SK-N-SH (cell line): ENCODE measurements at regions not wholly inside any gene's neighbourhood (a gene's known extent, or its start where the extent isn't known, plus 50 kb on each side); places are given as distances from the start of the nearest gene placed in this dataset.

Experiments
- CTCF ChIA-PET: fragments of 300-600, 350-600 bp; formaldehyde crosslinking; extraction: SDS; loops from one replicate; lab custom pipeline; 2021; lab: Yijun Ruan, JAX
- POLR2A ChIA-PET: fragments of 350-600 bp; sonication (Branson Sonifier 250); formaldehyde crosslinking; extraction: SDS; loops from one replicate; lab custom pipeline; 2020; ENCODE audit warnings: antibody characterized with exemption, inconsistent platforms; lab: Yijun Ruan, JAX
- DNase-seq: peaks from one replicate; pipeline ENCODE4 v3.0.0; 2012
- H2AFZ ChIP-seq: fragments of 200-600 bp; sonication (generic); 2 replicates; pipeline ENCODE4 v1.8.1; 2016; ENCODE audit warnings: antibody characterized with exemption, mild to moderate bottlenecking, low read depth
- H3F3A ChIP-seq: fragments of 200-600 bp; sonication (generic); replicated peaks from 2 replicates; pipeline ENCODE3; 2016; ENCODE audit warnings: antibody characterized with exemption, mild to moderate bottlenecking; ENCODE audit not compliant: insufficient read depth
- H3K27ac ChIP-seq, 2 experiments: fragments of 200-500 bp in 1 of 2; fragments of 200-600 bp in 1 of 2; sonication (Bioruptor generic) in 1 of 2; sonication (generic), shearing (Covaris generic) in 1 of 2; 2 replicates each; pipeline versions ENCODE4 v1.5.1 to v1.6.1; 2014 to 2016; ENCODE audit warnings: low read depth in 2 of 2, inconsistent platforms in 1 of 2, low read length in 1 of 2, mild to moderate bottlenecking in 1 of 2, mixed read lengths in 1 of 2
- H3K27me3 ChIP-seq: fragments of 200-600 bp; sonication (generic), shearing (Covaris generic); 2 replicates; pipeline ENCODE4 v1.6.1; 2016; ENCODE audit warnings: mixed run types; ENCODE audit not compliant: insufficient read depth
- H3K36me3 ChIP-seq, 2 experiments: fragments of 200-500 bp in 1 of 2; fragments of 200-600 bp in 1 of 2; sonication (Bioruptor generic) in 1 of 2; sonication (generic) in 1 of 2; replicated peaks in 1 of 2; 2 replicates each; pipeline versions ENCODE3 to v1.5.1; 2014 to 2016; ENCODE audit warnings: low read length in 1 of 2, mild to moderate bottlenecking in 1 of 2; ENCODE audit not compliant: insufficient read depth in 2 of 2, control insufficient read depth in 1 of 2
- H3K4me1 ChIP-seq, 2 experiments: fragments of 200-500 bp in 1 of 2; fragments of 200-600 bp in 1 of 2; sonication (Bioruptor generic) in 1 of 2; sonication (generic), shearing (Covaris generic) in 1 of 2; 2 replicates each; pipeline versions ENCODE4 v1.5.1 to v1.6.1; 2014 to 2016; ENCODE audit warnings: low read depth in 1 of 2, low read length in 1 of 2, mixed run types in 1 of 2; ENCODE audit not compliant: insufficient read depth in 2 of 2, control insufficient read depth in 1 of 2
- H3K4me2 ChIP-seq: fragments of 200-600 bp; sonication (generic), shearing (Covaris generic); 2 replicates; pipeline ENCODE4 v1.6.1; 2017; ENCODE audit warnings: mixed run types
- H3K4me3 ChIP-seq, 2 experiments: fragments of 200-500 bp in 1 of 2; fragments of 200-600 bp in 1 of 2; sonication (Bioruptor generic) in 1 of 2; sonication (generic), shearing (Covaris generic) in 1 of 2; 2 replicates each; pipeline versions ENCODE4 v1.5.1 to v1.8.1; 2014 to 2016; ENCODE audit warnings: low read depth in 2 of 2, inconsistent platforms in 1 of 2, low read length in 1 of 2, mild to moderate bottlenecking in 1 of 2, mixed read lengths in 1 of 2, moderate library complexity in 1 of 2
- H3K79me2 ChIP-seq: fragments of 200-600 bp; sonication (generic); 2 replicates; pipeline ENCODE4 v1.8.1; 2017; ENCODE audit warnings: mild to moderate bottlenecking; ENCODE audit not compliant: insufficient read depth
- H3K9ac ChIP-seq: fragments of 200-600 bp; sonication (generic); 2 replicates; pipeline ENCODE4 v1.6.1; 2017; ENCODE audit warnings: mixed run types
- H3K9me2 ChIP-seq: fragments of 200-600 bp; sonication (generic); 2 replicates; pipeline ENCODE4 v1.6.1; 2017; ENCODE audit warnings: mixed run types
- H3K9me3 ChIP-seq: fragments of 200-600 bp; sonication (generic); 2 replicates; pipeline ENCODE4 v1.6.1; 2017; ENCODE audit warnings: mixed run types, mild to moderate bottlenecking, moderate library complexity
- H4K20me1 ChIP-seq: fragments of 200-600 bp; sonication (generic); 2 replicates; pipeline ENCODE4 v1.6.1; 2017; ENCODE audit warnings: mild to moderate bottlenecking, mixed run types; ENCODE audit not compliant: insufficient read depth
- CHD2 ChIP-seq: fragments of 150-350 bp; IDR thresholded peaks from 2 replicates; pipeline ENCODE4 v1.6.1; 2018; ENCODE audit warnings: low read length; ENCODE audit not compliant: partially characterized antibody
- CTCF ChIP-seq: fragments of 200-600 bp; sonication (generic); IDR thresholded peaks from 2 replicates; pipeline ENCODE4 v1.6.1; 2017; ENCODE audit warnings: antibody characterized with exemption, mild to moderate bottlenecking, moderate library complexity
- EP300 ChIP-seq, 2 experiments: IDR thresholded peaks; 2 replicates each; pipeline versions ENCODE4 v1.4.0 to v1.6.1; 2012; ENCODE audit warnings: borderline replicate concordance in 1 of 2, low read depth in 1 of 2, low read length in 1 of 2
- EZH2phosphoT487 ChIP-seq: fragments of 200-600 bp; sonication (generic); IDR thresholded peaks from 2 replicates; pipeline ENCODE4 v1.6.1; 2017; ENCODE audit warnings: low read depth, mixed run types, mild to moderate bottlenecking, antibody characterized with exemption, moderate library complexity, borderline replicate concordance
- FOSL2 ChIP-seq: IDR thresholded peaks from 2 replicates; pipeline ENCODE4 v1.4.0; 2012; ENCODE audit warnings: low read depth, mild to moderate bottlenecking, moderate library complexity, borderline replicate concordance
- FOXJ3 ChIP-seq: sonication (generic); formaldehyde crosslinking; IDR thresholded peaks from 2 replicates; pipeline ENCODE4 v1.5.1; 2020; ENCODE audit warnings: mild to moderate bottlenecking, missing genetic modification reagents
- GATA2 ChIP-seq: sonication (generic); formaldehyde crosslinking; IDR thresholded peaks from 2 replicates; pipeline ENCODE4 v1.5.0; 2020; ENCODE audit warnings: mild to moderate bottlenecking, missing genetic modification reagents
- MXI1 ChIP-seq: IDR thresholded peaks from 2 replicates; pipeline ENCODE4 v1.6.1; 2012; ENCODE audit warnings: mild to moderate bottlenecking, low read depth, low read length, improper control_type of control experiment
- PBX3 ChIP-seq: IDR thresholded peaks from 2 replicates; pipeline ENCODE4; 2012
- POLR2AphosphoS5 ChIP-seq: IDR thresholded peaks from 2 replicates; pipeline ENCODE4 v1.6.1; 2012; ENCODE audit warnings: low read depth, low read length
- RAD21 ChIP-seq: IDR thresholded peaks from 2 replicates; pipeline ENCODE4 v1.6.1; 2012; ENCODE audit warnings: mild to moderate bottlenecking, low read length
- RCOR1 ChIP-seq: fragments of 150-350 bp; IDR thresholded peaks from 2 replicates; pipeline ENCODE4 v1.6.1; 2017; ENCODE audit warnings: antibody characterized with exemption, low read length
- RFX5 ChIP-seq: IDR thresholded peaks from 2 replicates; pipeline ENCODE4 v1.6.1; 2012; ENCODE audit warnings: mild to moderate bottlenecking, improper control_type of control experiment, low read length
- RXRA ChIP-seq: IDR thresholded peaks from 2 replicates; pipeline ENCODE4 v1.4.0; 2012; ENCODE audit warnings: low read depth, mild to moderate bottlenecking, borderline replicate concordance
- SIN3A ChIP-seq: IDR thresholded peaks from 2 replicates; pipeline ENCODE4 v1.6.1; 2012; ENCODE audit warnings: low read depth, mild to moderate bottlenecking, low read length, moderate library complexity, borderline replicate concordance
- SMC3 ChIP-seq: IDR thresholded peaks from 2 replicates; pipeline ENCODE4 v1.6.1; 2012; ENCODE audit warnings: low read depth, low read length, improper control_type of control experiment
- TAF1 ChIP-seq: IDR thresholded peaks from 2 replicates; pipeline ENCODE4 v1.6.1; 2012; ENCODE audit warnings: low read depth, mild to moderate bottlenecking, low read length, moderate library complexity, borderline replicate concordance
- TEAD4 ChIP-seq: IDR thresholded peaks from 2 replicates; pipeline ENCODE4 v1.4.0; 2012; ENCODE audit warnings: mild to moderate bottlenecking, borderline replicate concordance; ENCODE audit not compliant: insufficient read depth
- YY1 ChIP-seq: IDR thresholded peaks from 2 replicates; pipeline ENCODE4 v1.4.0; 2012; ENCODE audit warnings: low read depth, mild to moderate bottlenecking
- WGBS: methylation state at CpG from one replicate; pipeline ENCODE4 v1.1.6; 2017; ENCODE audit warnings: low lambda C conversion rate; 5-methylcytosine and 5-hydroxymethylcytosine counted together
- TF ChIP-seq, protein P1 (sequence below): IDR thresholded peaks from 2 replicates; pipeline ENCODE4 v1.6.1; 2012; ENCODE audit warnings: mild to moderate bottlenecking, low read depth, low read length, moderate library complexity

GRCh38 chr6:153625089-153625488 lies 414.0 kb upstream of the OPRM1 start:
- no peaks in the 10 kb centered on the region for H3K9me2 ChIP-seq
- ChIA-PET POLR2A (no interaction called here), CTCF (no interaction called here)
- H3F3A ChIP-seq = no peaks in the 10 kb centered on the region
- TF ChIP-seq, protein P1, sequence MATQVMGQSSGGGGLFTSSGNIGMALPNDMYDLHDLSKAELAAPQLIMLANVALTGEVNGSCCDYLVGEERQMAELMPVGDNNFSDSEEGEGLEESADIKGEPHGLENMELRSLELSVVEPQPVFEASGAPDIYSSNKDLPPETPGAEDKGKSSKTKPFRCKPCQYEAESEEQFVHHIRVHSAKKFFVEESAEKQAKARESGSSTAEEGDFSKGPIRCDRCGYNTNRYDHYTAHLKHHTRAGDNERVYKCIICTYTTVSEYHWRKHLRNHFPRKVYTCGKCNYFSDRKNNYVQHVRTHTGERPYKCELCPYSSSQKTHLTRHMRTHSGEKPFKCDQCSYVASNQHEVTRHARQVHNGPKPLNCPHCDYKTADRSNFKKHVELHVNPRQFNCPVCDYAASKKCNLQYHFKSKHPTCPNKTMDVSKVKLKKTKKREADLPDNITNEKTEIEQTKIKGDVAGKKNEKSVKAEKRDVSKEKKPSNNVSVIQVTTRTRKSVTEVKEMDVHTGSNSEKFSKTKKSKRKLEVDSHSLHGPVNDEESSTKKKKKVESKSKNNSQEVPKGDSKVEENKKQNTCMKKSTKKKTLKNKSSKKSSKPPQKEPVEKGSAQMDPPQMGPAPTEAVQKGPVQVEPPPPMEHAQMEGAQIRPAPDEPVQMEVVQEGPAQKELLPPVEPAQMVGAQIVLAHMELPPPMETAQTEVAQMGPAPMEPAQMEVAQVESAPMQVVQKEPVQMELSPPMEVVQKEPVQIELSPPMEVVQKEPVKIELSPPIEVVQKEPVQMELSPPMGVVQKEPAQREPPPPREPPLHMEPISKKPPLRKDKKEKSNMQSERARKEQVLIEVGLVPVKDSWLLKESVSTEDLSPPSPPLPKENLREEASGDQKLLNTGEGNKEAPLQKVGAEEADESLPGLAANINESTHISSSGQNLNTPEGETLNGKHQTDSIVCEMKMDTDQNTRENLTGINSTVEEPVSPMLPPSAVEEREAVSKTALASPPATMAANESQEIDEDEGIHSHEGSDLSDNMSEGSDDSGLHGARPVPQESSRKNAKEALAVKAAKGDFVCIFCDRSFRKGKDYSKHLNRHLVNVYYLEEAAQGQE = no peak
- TF ChIP-seq FOSL2 (no peak), TEAD4 (no peak), RCOR1 (no peak), SIN3A (no peak), RXRA (no peak), YY1 (no peak), SMC3 (no peak), CHD2 (no peak), GATA2 (CRISPR knock-in tag) (no peak), CTCF (no peak), RAD21 (no peak), TAF1 (no peak), RFX5 (no peak), FOXJ3 (CRISPR knock-in tag) (no peak), POLR2AphosphoS5 (no peak), EP300 (IDR thresholded peaks at IDR 0.05; ENCODE audit: borderline replicate concordance in 1 of 2, low read depth in 1 of 2, low read length in 1 of 2) (no peak), EZH2phosphoT487 (no peak), MXI1 (no peak), PBX3 (no peak)
- H3K4me2 ChIP-seq = no peak overlapping the region
- 46% methylated on average over 3 of the region's 3 CpGs for WGBS
- H3K9me3 ChIP-seq = no peaks in the 10 kb centered on the region
- no peaks in the 10 kb centered on the region for H4K20me1 ChIP-seq
- no peak overlapping the region for H3K9ac ChIP-seq
- no peaks in the 10 kb centered on the region for H3K79me2 ChIP-seq
- no peak overlapping the region for H2AFZ ChIP-seq
- H3K4me1 ChIP-seq = peaks cover 0 to 4% of the 10 kb centered on the region in 2 experiments; a peak in 2 of 4 replicates
- H3K27ac ChIP-seq = no peak overlapping the region
- no peak for DNase-seq
- H3K4me3 ChIP-seq = no peak overlapping the region
- no peaks in the 10 kb centered on the region for H3K36me3 ChIP-seq
- H3K27me3 ChIP-seq = no peaks in the 10 kb centered on the region
